ENCODE measurements at regions not wholly inside any gene's neighbourhood (a gene's known extent, or its start where the extent isn't known, plus 50 kb on each side); places are given as distances from the start of the nearest gene placed in this dataset.

DNA sequence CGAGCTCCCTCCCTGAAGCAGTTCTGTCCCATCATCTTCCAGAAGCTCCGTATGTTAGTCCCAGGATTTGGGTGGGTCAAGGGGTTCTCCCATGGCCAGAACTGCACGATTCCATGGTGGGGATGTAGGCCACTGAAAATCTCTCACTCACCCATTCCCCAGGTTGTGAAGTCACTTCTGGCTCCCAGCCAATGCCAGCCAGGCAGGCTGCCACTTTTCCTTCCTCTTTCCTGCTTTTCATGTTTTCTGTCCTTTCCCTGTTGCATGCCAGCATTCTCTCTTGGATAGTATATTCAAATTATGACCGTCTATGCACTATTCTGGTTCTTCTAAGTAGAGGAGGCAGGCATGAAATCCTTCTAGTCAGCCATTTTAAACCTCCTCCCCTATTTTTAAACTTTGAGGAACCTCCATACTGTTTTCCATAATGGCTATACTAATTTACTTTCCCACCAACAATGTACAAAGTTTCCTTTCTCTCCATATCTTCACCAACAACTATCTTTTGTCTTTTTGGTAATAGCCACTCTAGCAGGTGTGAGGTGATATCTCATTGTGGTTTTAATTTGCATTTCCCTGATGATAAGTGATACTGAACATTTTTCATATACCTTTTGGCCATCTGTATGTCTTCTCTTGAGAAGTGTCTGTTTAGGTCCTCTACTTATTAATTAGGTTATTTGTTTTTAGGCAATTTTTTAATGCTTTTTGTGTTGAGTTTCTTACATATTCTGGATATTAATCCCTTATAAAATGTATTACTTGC, 182.1 kb upstream of the TET2 start:
- Mint-ChIP-seq H3K36me3 (ENCODE audit: unreplicated experiment) (no peaks in the 10 kb centered on the region), H3K27me3 (ENCODE audit: unreplicated experiment) (peaks cover 2% of the 10 kb centered on the region), H3K9me3 (ENCODE audit: unreplicated experiment) (peaks cover 12% of the 10 kb centered on the region), H3K27ac (ENCODE audit: unreplicated experiment) (no peak overlapping the region), H3K4me1 (ENCODE audit: unreplicated experiment) (no peaks in the 10 kb centered on the region), H3K4me3 (ENCODE audit: unreplicated experiment) (no peak overlapping the region)
- DNase-seq (ENCODE audit: extremely low spot score, unreplicated experiment) = no peak
- TF ChIP-seq, protein P1, sequence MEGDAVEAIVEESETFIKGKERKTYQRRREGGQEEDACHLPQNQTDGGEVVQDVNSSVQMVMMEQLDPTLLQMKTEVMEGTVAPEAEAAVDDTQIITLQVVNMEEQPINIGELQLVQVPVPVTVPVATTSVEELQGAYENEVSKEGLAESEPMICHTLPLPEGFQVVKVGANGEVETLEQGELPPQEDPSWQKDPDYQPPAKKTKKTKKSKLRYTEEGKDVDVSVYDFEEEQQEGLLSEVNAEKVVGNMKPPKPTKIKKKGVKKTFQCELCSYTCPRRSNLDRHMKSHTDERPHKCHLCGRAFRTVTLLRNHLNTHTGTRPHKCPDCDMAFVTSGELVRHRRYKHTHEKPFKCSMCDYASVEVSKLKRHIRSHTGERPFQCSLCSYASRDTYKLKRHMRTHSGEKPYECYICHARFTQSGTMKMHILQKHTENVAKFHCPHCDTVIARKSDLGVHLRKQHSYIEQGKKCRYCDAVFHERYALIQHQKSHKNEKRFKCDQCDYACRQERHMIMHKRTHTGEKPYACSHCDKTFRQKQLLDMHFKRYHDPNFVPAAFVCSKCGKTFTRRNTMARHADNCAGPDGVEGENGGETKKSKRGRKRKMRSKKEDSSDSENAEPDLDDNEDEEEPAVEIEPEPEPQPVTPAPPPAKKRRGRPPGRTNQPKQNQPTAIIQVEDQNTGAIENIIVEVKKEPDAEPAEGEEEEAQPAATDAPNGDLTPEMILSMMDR (IDR thresholded peaks at IDR 0.05) = no peak

DNA sequence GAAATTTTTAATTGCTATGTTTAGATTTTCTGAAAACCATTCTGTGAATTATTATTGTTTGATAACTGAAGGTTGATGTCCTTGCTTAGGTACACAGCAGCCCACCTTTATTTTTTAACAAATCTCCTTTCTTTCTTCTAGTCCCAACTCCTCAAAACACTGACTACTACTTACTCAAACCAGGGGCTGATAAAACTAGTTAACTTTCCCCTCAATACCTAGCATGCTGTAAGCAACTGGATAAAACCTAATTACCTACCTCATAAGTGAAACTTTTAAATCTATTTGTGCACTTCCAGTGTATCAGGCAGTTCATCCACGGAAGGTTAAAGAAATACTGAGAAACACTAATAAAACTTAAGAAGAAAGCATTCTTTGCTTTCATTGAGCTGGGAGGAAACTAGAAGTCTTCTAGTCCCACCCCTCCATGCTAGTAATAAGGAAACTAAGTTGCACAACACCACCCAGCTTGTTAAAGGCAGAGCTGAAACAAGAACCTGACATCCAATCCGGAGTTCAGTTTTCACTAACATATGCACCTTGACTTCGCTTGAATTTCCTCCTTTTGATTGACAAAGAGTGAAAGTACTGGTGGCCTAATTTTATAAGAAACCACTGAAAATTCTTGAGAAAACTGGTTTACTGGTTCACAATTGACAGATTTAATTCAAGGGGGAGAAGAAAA, 180.2 kb upstream of the TET2 start:
- H3K27me3 Mint-ChIP-seq (ENCODE audit: unreplicated experiment) = peaks cover 10% of the 10 kb centered on the region
- H3K9me3 Mint-ChIP-seq (ENCODE audit: unreplicated experiment) = peaks cover 7% of the 10 kb centered on the region
- H3K27ac Mint-ChIP-seq (ENCODE audit: unreplicated experiment) = no peak overlapping the region

DNA sequence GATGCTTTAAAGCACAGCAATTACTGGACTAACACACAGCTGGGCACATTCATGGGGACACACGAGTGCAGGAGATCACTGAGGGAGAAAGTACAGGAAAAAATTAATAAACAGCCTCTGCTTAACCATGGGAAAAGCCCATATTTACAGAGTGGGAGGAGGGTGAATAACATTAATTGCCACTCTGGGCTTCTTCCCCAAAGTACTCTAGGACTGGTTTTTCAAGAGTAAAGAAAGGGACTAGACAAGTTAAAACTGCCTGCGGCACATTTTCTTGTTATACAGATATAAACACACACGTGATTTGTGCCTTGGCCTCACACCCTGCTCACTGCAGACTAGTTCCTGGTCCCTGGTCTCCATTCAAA, 179.7 kb upstream of the TET2 start:
- Mint-ChIP-seq H3K4me3 (ENCODE audit: unreplicated experiment) (no peak overlapping the region), H3K36me3 (ENCODE audit: unreplicated experiment) (no peaks in the 10 kb centered on the region), H3K27me3 (ENCODE audit: unreplicated experiment) (peaks cover 10% of the 10 kb centered on the region), H3K9me3 (ENCODE audit: unreplicated experiment) (peaks cover 6% of the 10 kb centered on the region), H3K4me1 (ENCODE audit: unreplicated experiment) (no peaks in the 10 kb centered on the region), H3K27ac (ENCODE audit: unreplicated experiment) (no peak overlapping the region)
- DNase-seq (ENCODE audit: extremely low spot score, unreplicated experiment) = no peak
- TF ChIP-seq, protein P1 (IDR thresholded peaks at IDR 0.05) = no peak

More for the DNA sequence above, 180.2 kb upstream of the TET2 start:
- TF ChIP-seq, protein P1 (IDR thresholded peaks at IDR 0.05) = no peak
- Mint-ChIP-seq H3K4me3 (ENCODE audit: unreplicated experiment) (no peak overlapping the region), H3K36me3 (ENCODE audit: unreplicated experiment) (no peaks in the 10 kb centered on the region), H3K4me1 (ENCODE audit: unreplicated experiment) (no peaks in the 10 kb centered on the region)
- no peak for DNase-seq (ENCODE audit: extremely low spot score, unreplicated experiment)

DNA sequence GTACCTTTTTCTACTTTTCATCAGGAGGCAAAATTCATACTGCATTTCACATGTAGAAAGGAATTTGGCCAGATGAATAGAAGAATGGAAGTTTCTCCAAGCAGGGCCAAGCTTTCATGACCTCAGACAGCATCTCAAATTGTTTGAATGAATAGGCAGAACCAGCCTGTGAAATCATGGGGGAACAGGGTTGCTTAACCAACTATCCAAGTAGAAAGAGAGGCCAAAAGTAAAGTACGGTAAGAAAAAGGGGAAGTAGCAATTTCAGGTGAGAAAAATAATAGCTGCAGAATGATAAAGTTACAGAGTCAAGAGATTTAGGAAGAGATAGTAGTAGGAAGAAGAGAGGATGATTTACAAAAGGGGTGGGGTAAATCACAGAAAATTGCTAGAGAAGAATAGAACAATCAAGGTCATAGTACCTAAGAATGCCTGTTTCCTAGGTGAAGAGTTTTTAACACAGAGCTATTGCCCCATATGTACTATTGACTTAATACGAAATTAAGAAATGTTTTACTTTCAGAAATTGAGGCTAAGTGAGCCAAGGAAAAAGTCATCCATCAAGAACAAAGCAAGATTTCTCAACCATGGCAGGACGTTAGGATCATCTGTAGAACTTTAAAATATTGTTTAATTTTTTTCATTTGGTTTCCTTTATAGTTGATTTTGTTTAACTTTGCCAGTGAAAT, 177.1 kb upstream of the TET2 start:
- Mint-ChIP-seq H3K4me1 (ENCODE audit: unreplicated experiment) (no peaks in the 10 kb centered on the region), H3K4me3 (ENCODE audit: unreplicated experiment) (no peak overlapping the region), H3K27ac (ENCODE audit: unreplicated experiment) (peak overlapping the region; percentile 33), H3K27me3 (ENCODE audit: unreplicated experiment) (peaks cover 10% of the 10 kb centered on the region), H3K36me3 (ENCODE audit: unreplicated experiment) (no peaks in the 10 kb centered on the region), H3K9me3 (ENCODE audit: unreplicated experiment) (peaks cover 3% of the 10 kb centered on the region)
- TF ChIP-seq, protein P1 (IDR thresholded peaks at IDR 0.05) = no peak
- no peak for DNase-seq (ENCODE audit: extremely low spot score, unreplicated experiment)

DNA sequence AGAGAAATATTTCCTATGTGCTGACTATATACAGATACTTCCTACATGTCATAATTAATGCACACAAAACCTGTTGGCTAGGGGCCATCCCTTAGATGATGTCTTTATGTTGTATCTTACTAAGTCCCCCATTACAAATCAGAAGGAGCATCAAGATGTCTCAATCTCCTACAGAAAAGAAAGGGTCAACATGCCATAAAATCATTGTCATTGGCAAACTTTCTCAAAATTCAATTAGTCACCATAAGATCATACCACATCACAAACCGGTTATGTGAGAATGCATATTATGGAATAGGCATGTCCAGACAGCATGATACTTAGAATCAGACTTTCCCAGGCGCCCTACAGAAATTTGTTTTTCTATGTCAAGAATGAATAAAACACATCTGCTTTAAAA, 175.2 kb upstream of the TET2 start:
- H3K4me3 Mint-ChIP-seq (ENCODE audit: unreplicated experiment) = no peak overlapping the region

More for the DNA sequence above, 175.2 kb upstream of the TET2 start:
- Mint-ChIP-seq H3K4me1 (ENCODE audit: unreplicated experiment) (no peaks in the 10 kb centered on the region), H3K27ac (ENCODE audit: unreplicated experiment) (no peak overlapping the region), H3K9me3 (ENCODE audit: unreplicated experiment) (no peaks in the 10 kb centered on the region), H3K27me3 (ENCODE audit: unreplicated experiment) (peaks cover 8% of the 10 kb centered on the region), H3K36me3 (ENCODE audit: unreplicated experiment) (no peaks in the 10 kb centered on the region)
- TF ChIP-seq, protein P1 (IDR thresholded peaks at IDR 0.05) = no peak
- no peak for DNase-seq (ENCODE audit: extremely low spot score, unreplicated experiment)
